ENCODE measurements at regions not wholly inside any gene's neighbourhood (a gene's known extent, or its start where the extent isn't known, plus 50 kb on each side); places are given as distances from the start of the nearest gene placed in this dataset.

- Histone ChIP-seq H3K9me3 (no peaks in the 10 kb centered on the region), H3K27me3 (replicated peaks in 1 of 7) (no peaks in the 10 kb centered on the region), H3K4me1 (peaks cover 0 to 16% (median 4%) of the 10 kb centered on the region in 6 donors), H3K27ac (no peak overlapping the region), H3K36me3 (no peaks in the 10 kb centered on the region), H3K4me3 (no peak overlapping the region)
- no peak for DNase-seq
- 83 to 100% (median 97%) methylated on average over 1 of the region's 1 CpG for WGBS, 5 donors
- no peak for TF ChIP-seq POLR2A (IDR thresholded peaks at IDR 0.05)
- no peak for TF ChIP-seq CTCF (IDR thresholded peaks at IDR 0.05 in 8 of 11, conservative IDR thresholded peaks at IDR 0.05 in 3 of 11)
- TF ChIP-seq POLR2AphosphoS5 (IDR thresholded peaks at IDR 0.05) = no peak
- intact Hi-C loops (cut with DNase I; ENCODE audit: low total_unique reads) = no loop called here
These were observed 291.3 kb downstream of the COG6 start for GRCh38 chr13:39946769-39947168.

GRCh38 chr13:39951301-39951700 is 295.8 kb downstream of the COG6 start:
- Histone ChIP-seq H3K4me1 (peaks cover 0 to 22% (median 18%) of the 10 kb centered on the region in 6 donors), H3K27me3 (replicated peaks in 1 of 7) (no peaks in the 10 kb centered on the region), H3K4me3 (no peak overlapping the region), H3K27ac (peak overlapping the region in 4 of 8 donors; percentile 7 to 55 (median 34)), H3K9me3 (no peaks in the 10 kb centered on the region), H3K36me3 (no peaks in the 10 kb centered on the region)
- no peak for TF ChIP-seq POLR2AphosphoS5 (IDR thresholded peaks at IDR 0.05)
- TF ChIP-seq CTCF (IDR thresholded peaks at IDR 0.05 in 8 of 11, conservative IDR thresholded peaks at IDR 0.05 in 3 of 11) = no peak
- no peak for TF ChIP-seq POLR2A (IDR thresholded peaks at IDR 0.05)
- DNase-seq = no peak
- intact Hi-C loops (cut with DNase I; ENCODE audit: low total_unique reads) = no loop called here
- 90 to 97% (median 93%) methylated on average over 3 of the region's 3 CpGs for WGBS, 5 donors

GRCh38 chr13:39952249-39953233 is 297.1 kb downstream of the COG6 start:
- no peaks in the 10 kb centered on the region for H3K27me3 ChIP-seq (replicated peaks in 1 of 7)
- H3K36me3 ChIP-seq = no peaks in the 10 kb centered on the region
- TF ChIP-seq POLR2AphosphoS5 (IDR thresholded peaks at IDR 0.05) (no peak), POLR2A (IDR thresholded peaks at IDR 0.05) (no peak), CTCF (IDR thresholded peaks at IDR 0.05 in 8 of 11, conservative IDR thresholded peaks at IDR 0.05 in 3 of 11) (no peak)
- no peak overlapping the region for H3K4me3 ChIP-seq
- intact Hi-C loops (cut with DNase I; ENCODE audit: low total_unique reads) = no loop called here
- peaks cover 0 to 24% (median 18%) of the 10 kb centered on the region in 6 donors for H3K4me1 ChIP-seq
- peak overlapping the region in 5 of 8 donors; percentile 7 to 55 (median 32) for H3K27ac ChIP-seq
- H3K9me3 ChIP-seq = no peaks in the 10 kb centered on the region
- DNase-seq = no peak
- 19 to 29% (median 26%) methylated on average over 4 of the region's 4 CpGs for WGBS, 5 donors

GRCh38 chr13:39954476-39954875 is 299.0 kb downstream of the COG6 start:
- Histone ChIP-seq H3K27me3 (replicated peaks in 1 of 7) (no peaks in the 10 kb centered on the region), H3K36me3 (no peaks in the 10 kb centered on the region), H3K27ac (no peak overlapping the region), H3K4me1 (peaks cover 0 to 33% (median 21%) of the 10 kb centered on the region in 6 donors), H3K4me3 (no peak overlapping the region), H3K9me3 (no peaks in the 10 kb centered on the region)
- TF ChIP-seq POLR2A (IDR thresholded peaks at IDR 0.05) = no peak
- TF ChIP-seq POLR2AphosphoS5 (IDR thresholded peaks at IDR 0.05) = no peak
- TF ChIP-seq CTCF (IDR thresholded peaks at IDR 0.05 in 8 of 11, conservative IDR thresholded peaks at IDR 0.05 in 3 of 11) = no peak
- intact Hi-C loops (cut with DNase I; ENCODE audit: low total_unique reads) = no loop called here
- DNase-seq = no peak
- WGBS, 5 donors = 68 to 88% (median 80%) methylated on average over 4 of the region's 4 CpGs
